OCI-LY1 (cell line): ENCODE measurements at regions not wholly inside any gene's neighbourhood (a gene's known extent, or its start where the extent isn't known, plus 50 kb on each side); places are given as distances from the start of the nearest gene placed in this dataset.

Source experiments
- CTCF ChIP-seq: fragments of 200-600 bp; sonication (generic), shearing (Covaris generic); IDR thresholded peaks from 2 replicates; pipeline ENCODE4 v1.5.1; 2017; ENCODE audit warnings: mild to moderate bottlenecking, antibody characterized with exemption, low read length, moderate library complexity, mixed read lengths
- EZH2 ChIP-seq: fragments of 200-600 bp; sonication (generic), shearing (Covaris generic); IDR thresholded peaks from 2 replicates; pipeline ENCODE4 v1.8.0; 2017; ENCODE audit warnings: borderline replicate concordance, mixed run types, mild to moderate bottlenecking, antibody characterized with exemption, low read length, moderate library complexity, mixed read lengths

GRCh38 chr11:42824067-42824466, 487.7 kb upstream of the API5 start:
- TF ChIP-seq CTCF (no peak), EZH2 (no peak)
